HCT116 (cell line): ENCODE measurements at regions not wholly inside any gene's neighbourhood (a gene's known extent, or its start where the extent isn't known, plus 50 kb on each side); places are given as distances from the start of the nearest gene placed in this dataset.

Experiments
- ATAC-seq: fragments of 200-7000 bp; cut with Tn5 transposase; 2 replicates; pipeline ENCODE4 v1.9.1; 2020; ENCODE audit warnings: mild to moderate bottlenecking, moderate library complexity
- BruUV-seq: library from RNA; stranded (reverse); fragments of 400-500 nt; replicated peaks from 2 replicates; lab custom pipeline; 2021; lab: Mats Ljungman, UMichigan
- CTCF ChIA-PET: fragments of 300-600 bp; sonication (Branson Sonifier 250); formaldehyde crosslinking; loops from one replicate; lab custom pipeline; 2021; ENCODE audit warnings: antibody characterized with exemption; lab: Charles Lee
- POLR2A ChIA-PET: fragments of 300-600, 350-600 bp; sonication (Branson Sonifier 250); formaldehyde crosslinking; loops from one replicate; lab custom pipeline; 2021; ENCODE audit warnings: antibody characterized with exemption; lab: Charles Lee
- RAD21 ChIA-PET, 2 experiments: fragments of 300-600 bp; sonication (Branson Sonifier 250); formaldehyde crosslinking; loops; one replicate each; lab custom pipeline; 2023; ENCODE audit warnings: low total read pairs in 2 of 2; ENCODE audit not compliant: uncharacterized antibody in 2 of 2, unreplicated experiment in 2 of 2, low non-redundant PET in 1 of 2; lab: Charles Lee
- DNase-seq: peaks from one replicate; pipeline ENCODE4 v3.0.0-alpha.2; 2010; ENCODE audit warnings: low read depth, low spot score
- H2AFZ ChIP-seq: fragments of 200-600 bp; shearing (Covaris generic), sonication (generic); 2 replicates; pipeline ENCODE4 v1.6.1; 2017; ENCODE audit warnings: low read depth, mixed run types, mixed read lengths, antibody characterized with exemption, low read length; ENCODE audit not compliant: poor library complexity, severe bottlenecking
- H3K27ac ChIP-seq: 2 replicates; pipeline ENCODE4 v1.5.1; 2012; ENCODE audit warnings: low read depth, low read length
- H3K27me3 ChIP-seq: fragments of 200-600 bp; sonication (generic); 2 replicates; pipeline ENCODE4 v1.6.1; 2016; ENCODE audit warnings: mixed run types, low read length, mixed read lengths; ENCODE audit not compliant: insufficient read depth
- H3K36me3 ChIP-seq, 2 experiments: fragments of 200-500 bp in 1 of 2; fragments of 200-600 bp in 1 of 2; sonication (Bioruptor generic) in 1 of 2; sonication (generic) in 1 of 2; 2 replicates each; pipeline versions ENCODE4 v1.5.1 to v1.6.1; 2014 to 2016; ENCODE audit warnings: low read length in 2 of 2, inconsistent platforms in 1 of 2, mixed read lengths in 1 of 2, mixed run types in 1 of 2; ENCODE audit not compliant: insufficient read depth in 2 of 2, control insufficient read depth in 1 of 2
- H3K4me1 ChIP-seq, 2 experiments: fragments of 200-600 bp in 1 of 2; sonication (generic) in 1 of 2; 2 replicates each; pipeline versions ENCODE4 v1.5.1 to v1.6.1; 2012 to 2017; ENCODE audit warnings: low read length in 2 of 2, inconsistent platforms in 1 of 2, mild to moderate bottlenecking in 1 of 2, mixed read lengths in 1 of 2, mixed run types in 1 of 2, moderate library complexity in 1 of 2; ENCODE audit not compliant: insufficient read depth in 2 of 2, control insufficient read depth in 1 of 2
- H3K4me2 ChIP-seq: fragments of 200-600 bp; sonication (generic); 2 replicates; pipeline ENCODE4 v1.6.1; 2017; ENCODE audit warnings: mixed run types, low read length, mixed read lengths
- H3K4me3 ChIP-seq, 2 experiments: fragments of 200-600 bp in 1 of 2; sonication (generic) in 1 of 2; replicated peaks in 1 of 2; 2 replicates each; pipeline ENCODE4 v1.5.1; 2011 to 2016; ENCODE audit warnings: low read length in 2 of 2, control low read depth in 1 of 2, low read depth in 1 of 2, mild to moderate bottlenecking in 1 of 2, mixed read lengths in 1 of 2, mixed run types in 1 of 2
- H3K79me2 ChIP-seq: fragments of 200-600 bp; sonication (generic); 2 replicates; pipeline ENCODE4 v1.6.1; 2017; ENCODE audit warnings: mild to moderate bottlenecking, mixed run types, low read length, moderate library complexity, mixed read lengths; ENCODE audit not compliant: insufficient read depth
- H3K9ac ChIP-seq: fragments of 200-600 bp; sonication (generic); 2 replicates; pipeline ENCODE4 v1.6.1; 2016; ENCODE audit warnings: low read length, mixed read lengths
- H3K9me2 ChIP-seq: fragments of 200-600 bp; sonication (generic), shearing (Covaris generic); 2 replicates; pipeline ENCODE4 v1.6.1; 2017; ENCODE audit warnings: mixed run types, mild to moderate bottlenecking, moderate library complexity; ENCODE audit not compliant: insufficient read depth
- H3K9me3 ChIP-seq, 2 experiments: fragments of 200-500 bp in 1 of 2; fragments of 200-600 bp in 1 of 2; sonication (Bioruptor generic) in 1 of 2; sonication (generic) in 1 of 2; 2 replicates each; pipeline ENCODE4 v1.6.1; 2014 to 2017; ENCODE audit warnings: low read length in 2 of 2, mixed read lengths in 2 of 2, inconsistent platforms in 1 of 2, low read depth in 1 of 2, mild to moderate bottlenecking in 1 of 2, mixed run types in 1 of 2, moderate library complexity in 1 of 2; ENCODE audit not compliant: control insufficient read depth in 1 of 2, insufficient read depth in 1 of 2
- H4K20me1 ChIP-seq: fragments of 200-600 bp; sonication (generic), shearing (Covaris generic); 2 replicates; pipeline ENCODE4 v1.6.1; 2017; ENCODE audit warnings: mixed run types, mild to moderate bottlenecking, moderate library complexity; ENCODE audit not compliant: insufficient read depth
- ATF3 ChIP-seq: IDR thresholded peaks from 2 replicates; pipeline ENCODE4 v1.6.1; 2012
- CBX3 ChIP-seq: IDR thresholded peaks from 2 replicates; pipeline ENCODE4 v1.6.1; 2012; ENCODE audit warnings: low read depth
- CEBPB ChIP-seq: IDR thresholded peaks from 2 replicates; pipeline ENCODE4 v1.6.1; 2012; ENCODE audit warnings: low read depth
- ELF1 ChIP-seq: IDR thresholded peaks from 2 replicates; pipeline ENCODE4 v1.6.1; 2012; ENCODE audit warnings: low read depth, borderline replicate concordance
- EZH2 ChIP-seq: fragments of 200-600 bp; sonication (generic); IDR thresholded peaks from 2 replicates; pipeline ENCODE4 v1.6.1; 2017; ENCODE audit warnings: antibody characterized with exemption, mixed run types
- EZH2phosphoT487 ChIP-seq: fragments of 200-600 bp; IDR thresholded peaks from 2 replicates; pipeline ENCODE4 v1.6.1; 2018; ENCODE audit warnings: antibody characterized with exemption, borderline replicate concordance
- FOSL1 ChIP-seq: IDR thresholded peaks from 2 replicates; pipeline ENCODE4 v1.6.1; 2012; ENCODE audit warnings: low read depth
- JUND ChIP-seq: IDR thresholded peaks from 2 replicates; pipeline ENCODE4 v1.6.1; 2012
- MAX ChIP-seq: IDR thresholded peaks from 2 replicates; pipeline ENCODE4 v1.6.1; 2012
- POLR2A ChIP-seq: IDR thresholded peaks from 2 replicates; pipeline ENCODE4 v1.7.0; 2011; ENCODE audit warnings: borderline replicate concordance; ENCODE audit not compliant: insufficient read depth, insufficient read length; ENCODE audit errors: extremely low read depth
- RAD21 ChIP-seq: IDR thresholded peaks from 2 replicates; pipeline ENCODE4 v1.6.1; 2012; ENCODE audit warnings: low read depth, mild to moderate bottlenecking
- REST ChIP-seq: IDR thresholded peaks from 2 replicates; pipeline ENCODE4 v1.6.1; 2012; ENCODE audit warnings: low read depth
- SIN3A ChIP-seq: IDR thresholded peaks from 2 replicates; pipeline ENCODE4 v1.6.1; 2012; ENCODE audit warnings: low read depth
- SP1 ChIP-seq: IDR thresholded peaks from 2 replicates; pipeline ENCODE4 v1.6.1; 2012; ENCODE audit warnings: low read depth
- TCF7L2 ChIP-seq: IDR thresholded peaks from 2 replicates; pipeline ENCODE4 v1.7.0; 2011; ENCODE audit warnings: borderline replicate concordance, inconsistent platforms; ENCODE audit not compliant: insufficient read depth, insufficient read length; ENCODE audit errors: extremely low read depth
- ZFX ChIP-seq: fragments of 450-650 bp; IDR thresholded peaks from 2 replicates; pipeline ENCODE4 v1.6.1; 2017
- ZNF274 ChIP-seq: fragments of 200-500 bp; sonication (Bioruptor generic); IDR thresholded peaks from 2 replicates; pipeline ENCODE4 v1.6.1; 2014; ENCODE audit warnings: mild to moderate bottlenecking, low read depth, low read length, inconsistent platforms
- intact Hi-C: fragments of 100-400 bp; cut with micrococcal nuclease; formaldehyde crosslinking; loops from 2 replicates; pipeline ENCODE4 v1.10.0; 2022

- RAD21 ChIA-PET = no interaction called here
- Histone ChIP-seq H3K4me2 (no peak overlapping the region), H3K4me1 (no peaks in the 10 kb centered on the region), H3K9ac (no peak overlapping the region), H3K4me3 (no peak overlapping the region), H3K27ac (no peak overlapping the region), H3K9me3 (no peaks in the 10 kb centered on the region), H2AFZ (no peak overlapping the region)
- intact Hi-C loops = no loop called here
- no TSS peak for BruUV-seq
- CTCF ChIA-PET = no interaction called here
- DNase-seq = no peak
- ATAC-seq = no peak
- TF ChIP-seq CEBPB (no peak), ELF1 (no peak), TCF7L2 (no peak), SP1 (no peak), EZH2 (no peak), JUND (no peak)
- TF ChIP-seq, all 23 proteins: peak for 0
- POLR2A ChIA-PET = no interaction called here
- no peaks in the 10 kb centered on the region for H4K20me1 ChIP-seq
- H3K79me2 ChIP-seq = no peaks in the 10 kb centered on the region
- no peaks in the 10 kb centered on the region for H3K9me2 ChIP-seq
- H3K36me3 ChIP-seq = no peaks in the 10 kb centered on the region
- no peaks in the 10 kb centered on the region for H3K27me3 ChIP-seq
These were observed 89.7 kb upstream of the ARRDC4 start for GRCh38 chr15:97870771-97871170.

GRCh38 chr15:97874139-97874538 is 86.4 kb upstream of the ARRDC4 start:
- no peaks in the 10 kb centered on the region for H3K4me1 ChIP-seq
- no peaks in the 10 kb centered on the region for H3K9me2 ChIP-seq
- H3K27ac ChIP-seq = no peak overlapping the region
- no peaks in the 10 kb centered on the region for H4K20me1 ChIP-seq
- H3K4me3 ChIP-seq = no peak overlapping the region
- no peaks in the 10 kb centered on the region for H3K79me2 ChIP-seq
- no peak overlapping the region for H2AFZ ChIP-seq
- RAD21 ChIA-PET = no interaction called here
- H3K4me2 ChIP-seq = no peak overlapping the region
- TF ChIP-seq MAX (no peak), EZH2 (no peak), SP1 (no peak), ATF3 (no peak), REST (no peak), ZNF274 (no peak), SIN3A (no peak), RAD21 (no peak), POLR2A (no peak), JUND (no peak), CBX3 (no peak), ZFX (no peak), FOSL1 (no peak), EZH2phosphoT487 (no peak)
- no peaks in the 10 kb centered on the region for H3K27me3 ChIP-seq
- no peak for DNase-seq
- POLR2A ChIA-PET = no interaction called here
- H3K9me3 ChIP-seq = no peaks in the 10 kb centered on the region; a peak in 1 of 4 replicates
- intact Hi-C loops = no loop called here
- ATAC-seq = no peak
- H3K9ac ChIP-seq = no peak overlapping the region
- CTCF ChIA-PET = no interaction called here
- H3K36me3 ChIP-seq = no peaks in the 10 kb centered on the region
- BruUV-seq = no TSS peak
